BLaER1 treated with 17β-estradiol and CSF1 and Interleukin-3, amounts not matched to agents 10 nM and 100 nM (cell line): ENCODE measurements at regions not wholly inside any gene's neighbourhood (a gene's known extent, or its start where the extent isn't known, plus 50 kb on each side); places are given as distances from the start of the nearest gene placed in this dataset.
"Not testable (repeated sequence)": the region's sequence is repeated elsewhere in the genome, so short reads cannot be mapped to it uniquely, and the experiment has no call there.

Experiments used
- H3K27ac ChIP-seq, 11 experiments: shearing (Covaris generic); formaldehyde crosslinking; 2 replicates each; pipeline ENCODE4 v1.8.1; 2022
- H3K27me3 ChIP-seq, 11 experiments: shearing (Covaris generic); formaldehyde crosslinking; 2 replicates each; pipeline ENCODE4 v1.8.1; 2022
- H3K36me3 ChIP-seq, 11 experiments: shearing (Covaris generic); formaldehyde crosslinking; 2 replicates each; pipeline ENCODE4 v1.8.1; 2022
- H3K4me1 ChIP-seq, 10 experiments: shearing (Covaris generic); formaldehyde crosslinking; 2 replicates each; pipeline ENCODE4 v1.8.1; 2022
- H3K4me2 ChIP-seq, 11 experiments: shearing (Covaris generic); formaldehyde crosslinking; 2 replicates each; pipeline ENCODE4 v1.8.1; 2022
- H3K4me3 ChIP-seq, 10 experiments: shearing (Covaris generic); formaldehyde crosslinking; 2 replicates each; pipeline ENCODE4 v1.8.1; 2022
- H3K9ac ChIP-seq, 11 experiments: shearing (Covaris generic); formaldehyde crosslinking; 2 replicates each; pipeline ENCODE4 v1.8.1; 2022
- H3K9me3 ChIP-seq, 11 experiments: shearing (Covaris generic); formaldehyde crosslinking; replicated peaks in 1 of 11; 2 replicates each; pipeline ENCODE4 v1.8.1; 2022
- H4K20me1 ChIP-seq, 11 experiments: shearing (Covaris generic); formaldehyde crosslinking; 2 replicates each; pipeline ENCODE4 v1.8.1; 2022
- Cebpa-rat ChIP-seq, 11 experiments: shearing (Covaris generic); IDR thresholded peaks; 2 replicates each; pipeline ENCODE4 v1.8.1; 2022

DNA sequence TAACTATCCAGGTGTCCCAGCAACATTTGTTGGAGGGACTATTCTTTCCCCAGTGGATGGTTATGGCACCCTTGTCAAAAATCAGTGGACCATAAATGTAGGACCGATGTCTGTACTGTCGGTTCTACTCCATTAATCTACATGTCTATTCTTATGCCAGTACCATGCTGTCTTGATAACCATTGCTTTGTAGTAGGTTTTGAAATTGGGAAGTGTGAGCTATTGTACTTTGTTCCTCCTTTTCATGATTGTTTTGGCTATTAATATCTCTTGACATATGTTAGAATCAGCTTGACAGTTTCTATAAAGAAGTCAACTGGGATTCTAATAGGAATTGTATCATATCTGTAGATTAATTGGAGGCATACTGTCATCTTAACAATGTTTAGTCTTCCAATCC, 112.7 kb downstream of the HNRNPD start:
- no peak overlapping the region for H3K9ac ChIP-seq
- peaks cover 0 to 3% (median 0%) of the 10 kb centered on the region in 11 experiments; a peak in 1 of 22 replicates for H3K36me3 ChIP-seq
- H3K4me2 ChIP-seq = peak overlapping the region in 2 of 11 experiments; percentile 23 to 32; a peak in 2 of 22 replicates
- no peaks in the 10 kb centered on the region for H4K20me1 ChIP-seq
- H3K4me3 ChIP-seq = no peak overlapping the region
- TF ChIP-seq Cebpa-rat (IDR thresholded peaks at IDR 0.05) = no peak
- H3K9me3 ChIP-seq = peaks cover 18 to 73% (median 58%) of the 10 kb centered on the region in 11 experiments
- H3K27me3 ChIP-seq = no peaks in the 10 kb centered on the region
- H3K27ac ChIP-seq = no peak overlapping the region
- peaks cover 1 to 12% (median 6%) of the 10 kb centered on the region in 10 experiments; a peak in 10 of 20 replicates for H3K4me1 ChIP-seq

GRCh38 chr4:82260632-82261031, 113.2 kb downstream of the HNRNPD start:
- Histone ChIP-seq H3K27me3 (no peaks in the 10 kb centered on the region), H3K9me3 (peaks cover 18 to 71% (median 57%) of the 10 kb centered on the region in 11 experiments), H3K9ac (no peak overlapping the region), H3K4me3 (no peak overlapping the region), H3K36me3 (peaks cover 0 to 3% (median 0%) of the 10 kb centered on the region in 11 experiments; a peak in 1 of 22 replicates), H3K27ac (no peak overlapping the region), H3K4me2 (peak overlapping the region in 2 of 11 experiments; percentile 23 to 32; a peak in 2 of 22 replicates), H4K20me1 (no peaks in the 10 kb centered on the region), H3K4me1 (peaks cover 0 to 12% (median 5%) of the 10 kb centered on the region in 10 experiments; a peak in 7 of 20 replicates)
- no peak for TF ChIP-seq Cebpa-rat (IDR thresholded peaks at IDR 0.05)

DNA sequence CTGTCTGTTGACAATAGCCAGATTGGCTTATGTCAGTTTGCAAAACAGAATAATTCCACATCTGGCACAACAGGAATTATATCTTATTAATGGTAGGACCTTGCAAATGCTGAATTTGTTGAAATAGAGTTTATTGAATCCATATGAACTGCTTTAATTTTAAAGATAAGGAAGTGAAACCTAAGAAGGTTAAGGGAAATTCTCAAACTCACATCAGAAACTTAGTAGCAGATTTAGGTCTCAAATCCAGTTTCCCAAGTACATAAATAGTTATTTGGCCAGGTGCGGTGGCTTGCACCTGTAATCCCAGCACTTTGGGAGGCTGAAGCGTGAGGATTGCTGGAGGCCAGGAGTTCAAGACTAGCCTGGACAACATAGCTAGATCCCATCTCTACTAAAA, 117.1 kb downstream of the HNRNPD start:
- H3K4me3 ChIP-seq = no peak overlapping the region
- peaks cover 16 to 32% (median 21%) of the 10 kb centered on the region in 11 experiments; a peak in 21 of 22 replicates for H3K9me3 ChIP-seq
- peaks cover 0 to 12% (median 5%) of the 10 kb centered on the region in 10 experiments; a peak in 7 of 20 replicates for H3K4me1 ChIP-seq
- no peak for TF ChIP-seq Cebpa-rat (IDR thresholded peaks at IDR 0.05)
- no peak overlapping the region for H3K9ac ChIP-seq
- no peaks in the 10 kb centered on the region for H3K27me3 ChIP-seq
- no peak overlapping the region for H3K27ac ChIP-seq
- H3K36me3 ChIP-seq = no peaks in the 10 kb centered on the region
- H4K20me1 ChIP-seq = no peaks in the 10 kb centered on the region
- peak overlapping the region in 1 of 11 experiments; percentile 25; a peak in 2 of 22 replicates for H3K4me2 ChIP-seq

DNA sequence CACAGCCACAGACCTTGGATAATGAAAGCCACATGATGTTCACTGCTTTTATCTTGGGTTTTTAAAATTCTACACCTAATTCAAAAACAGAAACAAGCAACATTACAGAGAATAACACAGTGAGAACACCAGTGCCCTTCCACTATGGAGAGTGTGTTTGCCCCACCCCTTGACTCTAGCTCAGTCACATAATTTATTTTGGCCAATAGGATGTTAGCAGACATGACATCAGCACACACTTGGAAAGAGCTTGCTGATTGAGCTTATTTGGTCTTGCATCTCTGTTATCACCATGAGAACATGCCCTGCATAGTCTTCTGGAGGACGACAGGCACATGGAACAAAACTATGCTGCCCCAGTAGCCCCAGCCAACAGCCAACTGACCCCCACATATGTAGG, 118.1 kb downstream of the HNRNPD start:
- no peak overlapping the region for H3K4me2 ChIP-seq
- no peak overlapping the region for H3K4me3 ChIP-seq
- H4K20me1 ChIP-seq = no peaks in the 10 kb centered on the region
- no peak for TF ChIP-seq Cebpa-rat (IDR thresholded peaks at IDR 0.05)
- no peaks in the 10 kb centered on the region for H3K36me3 ChIP-seq
- no peaks in the 10 kb centered on the region for H3K27me3 ChIP-seq
- peaks cover 0 to 6% (median 0%) of the 10 kb centered on the region in 10 experiments; a peak in 6 of 20 replicates for H3K4me1 ChIP-seq
- no peak overlapping the region for H3K27ac ChIP-seq
- H3K9me3 ChIP-seq = peaks cover 7 to 22% (median 14%) of the 10 kb centered on the region in 11 experiments; a peak in 21 of 22 replicates
- no peak overlapping the region for H3K9ac ChIP-seq

- TF ChIP-seq Cebpa-rat (IDR thresholded peaks at IDR 0.05) = peak in 1 of 11 experiments; percentile 11; a peak in 1 of 22 replicates
- Histone ChIP-seq H4K20me1 (no peaks in the 10 kb centered on the region), H3K9ac (no peak overlapping the region), H3K4me2 (no peak overlapping the region), H3K27ac (no peak overlapping the region), H3K9me3 (no peaks in the 10 kb centered on the region), H3K27me3 (no peaks in the 10 kb centered on the region), H3K4me1 (peaks cover 0 to 10% (median 0%) of the 10 kb centered on the region in 10 experiments; a peak in 4 of 20 replicates), H3K36me3 (no peaks in the 10 kb centered on the region), H3K4me3 (no peak overlapping the region)
Measured at GRCh38 chr4:82248903-82249632, 124.7 kb downstream of the HNRNPD start.

- TF ChIP-seq Cebpa-rat (IDR thresholded peaks at IDR 0.05) = no peak
- Histone ChIP-seq H3K9me3 (no peaks in the 10 kb centered on the region), H3K9ac (no peak overlapping the region), H3K4me1 (peaks cover 0 to 14% (median 0%) of the 10 kb centered on the region in 10 experiments; a peak in 4 of 20 replicates), H3K4me3 (no peak overlapping the region), H3K4me2 (no peak overlapping the region), H3K36me3 (no peaks in the 10 kb centered on the region), H3K27me3 (no peaks in the 10 kb centered on the region), H4K20me1 (no peaks in the 10 kb centered on the region), H3K27ac (no peak overlapping the region)
Measured at GRCh38 chr4:82247629-82248028, 126.2 kb downstream of the HNRNPD start.

GRCh38 chr4:82247171-82247570, 126.6 kb downstream of the HNRNPD start:
- no peaks in the 10 kb centered on the region for H3K36me3 ChIP-seq
- no peaks in the 10 kb centered on the region for H4K20me1 ChIP-seq
- H3K9ac ChIP-seq = no peak overlapping the region
- H3K27me3 ChIP-seq = no peaks in the 10 kb centered on the region
- no peak overlapping the region for H3K4me3 ChIP-seq
- TF ChIP-seq Cebpa-rat (IDR thresholded peaks at IDR 0.05) = no peak
- H3K9me3 ChIP-seq = no peaks in the 10 kb centered on the region
- peaks cover 0 to 14% (median 0%) of the 10 kb centered on the region in 10 experiments; a peak in 4 of 20 replicates for H3K4me1 ChIP-seq
- H3K4me2 ChIP-seq = no peak overlapping the region
- no peak overlapping the region for H3K27ac ChIP-seq

DNA sequence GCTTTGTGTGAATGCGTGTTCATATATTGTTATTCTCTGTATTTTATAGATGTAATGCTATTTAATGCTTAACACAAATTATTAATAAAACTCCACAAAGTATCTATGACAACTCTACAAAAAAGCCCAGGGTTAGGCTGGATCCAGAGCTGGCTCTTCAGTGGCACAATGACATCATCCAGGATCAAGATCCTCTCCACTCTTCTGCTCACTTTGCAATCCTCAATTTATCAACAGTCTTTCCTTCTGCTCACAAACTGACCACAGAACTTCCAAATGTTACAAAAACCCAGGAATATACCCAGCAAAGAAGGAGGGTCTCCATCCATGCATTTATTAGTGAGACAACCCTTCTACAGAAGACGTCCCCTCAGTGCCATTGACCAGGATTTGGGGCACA, 132.3 kb downstream of the HNRNPD start:
- Histone ChIP-seq H3K36me3 (no peaks in the 10 kb centered on the region), H3K4me3 (no peak overlapping the region), H3K27me3 (no peaks in the 10 kb centered on the region), H3K9me3 (peaks cover 0 to 8% (median 0%) of the 10 kb centered on the region in 11 experiments; a peak in 5 of 22 replicates), H3K4me2 (no peak overlapping the region), H4K20me1 (no peaks in the 10 kb centered on the region), H3K9ac (no peak overlapping the region), H3K27ac (no peak overlapping the region), H3K4me1 (peaks cover 0 to 12% (median 0%) of the 10 kb centered on the region in 10 experiments; a peak in 4 of 20 replicates)
- no peak for TF ChIP-seq Cebpa-rat (IDR thresholded peaks at IDR 0.05)

DNA sequence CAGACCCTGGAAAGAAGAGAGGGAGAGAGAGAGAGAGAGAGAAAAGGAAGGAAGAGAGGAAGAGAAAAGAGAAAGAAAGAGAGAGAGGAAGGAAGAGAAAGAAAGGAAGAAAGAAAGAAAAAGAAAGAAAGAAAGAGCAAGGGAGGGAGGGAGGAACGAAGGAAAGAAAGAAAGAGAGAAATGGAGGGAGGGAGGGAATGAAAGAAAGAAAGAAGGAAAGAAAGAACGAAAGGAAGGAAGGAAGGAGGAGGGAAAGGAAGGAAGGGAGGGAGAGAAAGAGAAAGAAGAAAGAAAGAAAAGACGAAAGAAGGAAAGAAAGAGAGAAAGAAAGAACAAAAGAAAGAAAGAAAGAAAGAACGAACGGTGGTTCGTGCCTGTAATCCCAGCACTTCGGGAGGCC, 133.4 kb downstream of the HNRNPD start:
- H3K27ac ChIP-seq = no peak overlapping the region
- H3K4me1 ChIP-seq = peaks cover 0 to 8% (median 0%) of the 10 kb centered on the region in 10 experiments; a peak in 4 of 20 replicates
- no peak for TF ChIP-seq Cebpa-rat (IDR thresholded peaks at IDR 0.05)
- no peak overlapping the region for H3K4me3 ChIP-seq
- H3K4me2 ChIP-seq = no peak overlapping the region
- no peaks in the 10 kb centered on the region for H3K27me3 ChIP-seq
- H3K9ac ChIP-seq = no peak overlapping the region
- H3K9me3 ChIP-seq = peaks cover 0 to 8% (median 0%) of the 10 kb centered on the region in 11 experiments; a peak in 5 of 22 replicates
- no peaks in the 10 kb centered on the region for H4K20me1 ChIP-seq
- no peaks in the 10 kb centered on the region for H3K36me3 ChIP-seq

DNA sequence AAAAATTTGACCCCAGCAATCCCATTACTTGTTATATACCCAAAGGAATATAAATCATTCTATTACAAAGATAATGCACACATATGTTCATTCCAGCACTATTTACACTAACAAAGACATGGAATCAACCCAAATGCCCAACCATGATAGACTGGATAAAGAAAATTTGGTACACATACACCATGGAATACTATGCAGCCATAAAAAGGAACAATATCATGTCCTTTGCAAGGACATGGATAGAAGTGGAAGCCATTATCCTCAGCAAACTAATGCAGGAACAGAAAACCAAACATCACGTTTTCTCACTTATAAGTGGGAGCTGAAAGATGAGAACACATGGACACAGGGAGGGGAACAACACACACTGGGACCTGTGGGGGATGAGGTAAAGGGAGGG, 136.6 kb downstream of the HNRNPD start:
- H3K4me3 ChIP-seq, H3K36me3 ChIP-seq, H3K4me1 ChIP-seq, H3K27ac ChIP-seq, H3K4me2 ChIP-seq, H3K9ac ChIP-seq, H3K27me3 ChIP-seq, H4K20me1 ChIP-seq: not testable (repeated sequence)
- peaks cover 0 to 14% (median 0%) of the 10 kb centered on the region in 11 experiments; a peak in 5 of 22 replicates for H3K9me3 ChIP-seq
